Endodermal cell (in vitro differentiated cells): ENCODE measurements at regions not wholly inside any gene's neighbourhood (a gene's known extent, or its start where the extent isn't known, plus 50 kb on each side); places are given as distances from the start of the nearest gene placed in this dataset.

ENCODE experiments used
- DNase-seq: peaks from one replicate; pipeline ENCODE4 v3.0.0-alpha.2; 2017
- H3K27ac ChIP-seq: 2 replicates; pipeline ENCODE4 v1.5.1; 2013; ENCODE audit warnings: mild to moderate bottlenecking, low read depth, low read length, moderate library complexity
- H3K27me3 ChIP-seq: 2 replicates; pipeline ENCODE4 v1.6.1; 2013; ENCODE audit warnings: mild to moderate bottlenecking, low read length, moderate library complexity; ENCODE audit not compliant: insufficient read depth, control insufficient read depth, poor library complexity, severe bottlenecking
- H3K36me3 ChIP-seq: 2 replicates; pipeline ENCODE4 v1.7.0; 2013; ENCODE audit warnings: mild to moderate bottlenecking, low read length, moderate library complexity; ENCODE audit not compliant: control insufficient read depth, insufficient read depth
- H3K4me1 ChIP-seq: one replicate; pipeline ENCODE4 v1.7.0; 2013; ENCODE audit warnings: low read length; ENCODE audit not compliant: control insufficient read depth, insufficient read depth
- H3K4me3 ChIP-seq: 2 replicates; pipeline ENCODE4 v1.5.1; 2013; ENCODE audit warnings: mild to moderate bottlenecking, low read length, moderate library complexity
- H3K9ac ChIP-seq: 2 replicates; pipeline ENCODE4 v1.6.1; 2013; ENCODE audit warnings: mild to moderate bottlenecking, low read length, moderate library complexity; ENCODE audit not compliant: poor library complexity, severe bottlenecking; ENCODE audit errors: extremely low read depth
- H3K9me3 ChIP-seq: 2 replicates; pipeline ENCODE4 v1.6.1; 2013; ENCODE audit warnings: mild to moderate bottlenecking, low read length, moderate library complexity; ENCODE audit not compliant: control insufficient read depth
- H3K27ac Mint-ChIP-seq: 2 replicates; pipeline ENCODE4 v1.8.0; 2020; ENCODE audit warnings: mixed read lengths
- H3K27me3 Mint-ChIP-seq: 2 replicates; pipeline ENCODE4 v1.8.0; 2021; ENCODE audit warnings: mild to moderate bottlenecking, mixed read lengths; ENCODE audit not compliant: insufficient read depth
- H3K36me3 Mint-ChIP-seq: 2 replicates; pipeline ENCODE4 v1.8.0; 2020; ENCODE audit warnings: low read depth, mixed read lengths
- H3K4me1 Mint-ChIP-seq: 2 replicates; pipeline ENCODE4 v1.8.0; 2020; ENCODE audit warnings: mixed read lengths
- H3K4me3 Mint-ChIP-seq: 2 replicates; pipeline ENCODE4 v1.8.0; 2020; ENCODE audit warnings: mild to moderate bottlenecking, moderate library complexity, mixed read lengths
- H3K9me3 Mint-ChIP-seq: 2 replicates; pipeline ENCODE4 v1.8.0; 2020; ENCODE audit warnings: mild to moderate bottlenecking, mixed read lengths
- CTCF ChIP-seq: fragments of 200-600 bp; sonication (generic); conservative IDR thresholded peaks from 2 replicates; pipeline ENCODE4 v1.5.0; 2021; ENCODE audit warnings: antibody characterized with exemption, mild to moderate bottlenecking
- WGBS, 2 experiments: methylation state at CpG; one replicate each; pipeline versions ENCODE4 v1.1.5 to v1.1.7; 2013; ENCODE audit warnings: missing lambda C conversion rate in 2 of 2, mixed read lengths in 1 of 2; ENCODE audit not compliant: insufficient coverage in 1 of 2, insufficient read length in 1 of 2; 5-methylcytosine and 5-hydroxymethylcytosine counted together

GRCh38 chrX:10773318-10773717 lies 152.9 kb upstream of the MID1 start:
- no peaks in the 10 kb centered on the region for H3K27me3 ChIP-seq
- H3K4me3 Mint-ChIP-seq = no peak overlapping the region

GRCh38 chrX:10781847-10782530 lies 161.6 kb upstream of the MID1 start:
- no peaks in the 10 kb centered on the region for H3K4me1 ChIP-seq
- H3K9ac ChIP-seq = no peak overlapping the region
- H3K9me3 ChIP-seq = no peaks in the 10 kb centered on the region
- TF ChIP-seq CTCF = no peak
- Mint-ChIP-seq H3K9me3 (peaks cover 28% of the 10 kb centered on the region), H3K27ac (no peak overlapping the region), H3K36me3 (no peaks in the 10 kb centered on the region), H3K4me3 (no peak overlapping the region), H3K27me3 (no peaks in the 10 kb centered on the region), H3K4me1 (no peaks in the 10 kb centered on the region)
- no peaks in the 10 kb centered on the region for H3K27me3 ChIP-seq
- H3K27ac ChIP-seq = no peak overlapping the region
- H3K4me3 ChIP-seq = no peak overlapping the region
- 90 to 100% methylated on average over 4 to 9 of the region's 9 CpGs for WGBS, 2 experiments
- DNase-seq = no peak
- H3K36me3 ChIP-seq = no peaks in the 10 kb centered on the region

More at GRCh38 chrX:10773318-10773717, 152.9 kb upstream of the MID1 start:
- no peak for DNase-seq
- H3K9ac ChIP-seq = no peak overlapping the region
- no peaks in the 10 kb centered on the region for H3K4me1 ChIP-seq
- no peaks in the 10 kb centered on the region for H3K9me3 ChIP-seq
- TF ChIP-seq CTCF = no peak
- H3K4me3 ChIP-seq = no peak overlapping the region
- Mint-ChIP-seq H3K9me3 (peaks cover 35% of the 10 kb centered on the region), H3K27me3 (no peaks in the 10 kb centered on the region), H3K4me1 (peaks cover 6% of the 10 kb centered on the region), H3K27ac (no peak overlapping the region), H3K36me3 (no peaks in the 10 kb centered on the region)
- H3K27ac ChIP-seq = no peak overlapping the region
- H3K36me3 ChIP-seq = no peaks in the 10 kb centered on the region
- 88% methylated on average over 2 of the region's 3 CpGs; no CpG with 5 or more reads in 1 of the 2 experiments for WGBS, 2 experiments

- Histone ChIP-seq H3K9me3 (no peaks in the 10 kb centered on the region), H3K27ac (no peak overlapping the region), H3K9ac (no peak overlapping the region), H3K4me1 (no peaks in the 10 kb centered on the region), H3K27me3 (no peaks in the 10 kb centered on the region), H3K4me3 (no peak overlapping the region), H3K36me3 (no peaks in the 10 kb centered on the region)
- Mint-ChIP-seq H3K4me1 (no peaks in the 10 kb centered on the region), H3K36me3 (no peaks in the 10 kb centered on the region), H3K9me3 (peaks cover 33% of the 10 kb centered on the region), H3K4me3 (no peak overlapping the region), H3K27me3 (no peaks in the 10 kb centered on the region), H3K27ac (no peak overlapping the region)
- no peak for TF ChIP-seq CTCF
- no peak for DNase-seq
- WGBS, 2 experiments = 100% methylated on average over 1 of the region's 2 CpGs; no CpG with 5 or more reads in 1 of the 2 experiments
Observed at GRCh38 chrX:10783451-10783995, 163.1 kb upstream of the MID1 start.
